Suprapubic skin (tissue), 3 donors: ENCODE measurements at regions not wholly inside any gene's neighbourhood (a gene's known extent, or its start where the extent isn't known, plus 50 kb on each side); places are given as distances from the start of the nearest gene placed in this dataset.

ENCODE experiments used
- CTCF ChIP-seq, 2 donors: fragments of 200-600 bp in 1 of 2; fragments of 450-650 bp in 1 of 2; sonication (generic) in 1 of 2; IDR thresholded peaks; one replicate each; pipeline ENCODE4 v1.5.1; 2016 to 2019; ENCODE audit warnings: antibody characterized with exemption in 2 of 2, mild to moderate bottlenecking in 1 of 2, moderate library complexity in 1 of 2
- EP300 ChIP-seq: sonication (generic); formaldehyde crosslinking; IDR thresholded peaks from one replicate; pipeline ENCODE4 v1.6.1; 2017; ENCODE audit warnings: antibody characterized with exemption

- TF ChIP-seq EP300 (no peak), CTCF (IDR thresholded peaks at IDR 0.05) (no peak)
Observed at GRCh38 chr11:79796704-79797103, 355.9 kb upstream of the TENM4 start.
